K562 (cell line): ENCODE measurements at regions not wholly inside any gene's neighbourhood (a gene's known extent, or its start where the extent isn't known, plus 50 kb on each side); places are given as distances from the start of the nearest gene placed in this dataset.

ENCODE experiments used
- ATAC-seq: fragments of 200-7000 bp; cut with Tn5 transposase; 3 replicates; pipeline ENCODE4 v1.9.1; 2020; ENCODE audit warnings: moderate library complexity
- BruUV-seq: library from RNA; stranded (reverse); fragments of 400-500 nt; replicated peaks from 2 replicates; lab custom pipeline; 2021; lab: Mats Ljungman, UMichigan
- CTCF ChIA-PET: fragments of 300-600 bp; formaldehyde crosslinking; extraction: SDS; loops from one replicate; lab custom pipeline; 2021; ENCODE audit warnings: low intra/inter-chr PET ratio; lab: Yijun Ruan, JAX
- POLR2A ChIA-PET: fragments of 300-600, 350-650 bp; sonication (Branson Sonifier 250); formaldehyde crosslinking; extraction: SDS; loops from one replicate; lab custom pipeline; 2021; ENCODE audit warnings: antibody characterized with exemption, inconsistent platforms; lab: Yijun Ruan, JAX
- DNase-seq, 4 experiments: peaks; one replicate each; pipeline versions ENCODE4 v3.0.0 to v3.0.0-alpha.2; 2011 to 2018; ENCODE audit warnings: low spot score in 3 of 4, mixed read lengths in 3 of 4; ENCODE audit errors: extremely low read depth in 1 of 4
- FAIRE-seq: peaks from 2 replicates; lab custom pipeline; 2011; peaks lifted over from hg19 to GRCh38; lab: Jason Lieb, UNC
- H2AFZ ChIP-seq: 2 replicates; pipeline ENCODE4 v1.6.0; 2011; ENCODE audit warnings: low read depth, low read length, control low read depth, inconsistent platforms
- H3K27ac ChIP-seq: fragments of 200-600 bp; 3 replicates; pipeline ENCODE4 v1.8.0; 2011; ENCODE audit warnings: low read depth, mild to moderate bottlenecking, control low read depth, inconsistent platforms, low read length, moderate library complexity, mixed read lengths; ENCODE audit errors: extremely low read depth
- H3K27me3 ChIP-seq, 2 experiments: fragments of 300-600 bp in 1 of 2; 2 replicates in 1 of 2; 3 replicates in 1 of 2; pipeline versions ENCODE4 v1.6.0 to v1.8.0; 2011; ENCODE audit warnings: inconsistent platforms in 2 of 2, low read length in 2 of 2, mild to moderate bottlenecking in 1 of 2, mixed read lengths in 1 of 2, moderate library complexity in 1 of 2; ENCODE audit not compliant: control insufficient read depth in 2 of 2, insufficient read depth in 2 of 2
- H3K36me3 ChIP-seq: fragments of 300-600 bp; 3 replicates; pipeline ENCODE4 v1.8.0; 2011; ENCODE audit warnings: mild to moderate bottlenecking, low read length, inconsistent platforms; ENCODE audit not compliant: control insufficient read depth, insufficient read depth
- H3K4me1 ChIP-seq, 2 experiments: fragments of 200-600 bp in 1 of 2; replicated peaks in 1 of 2; 2 replicates in 1 of 2; 3 replicates in 1 of 2; pipeline versions ENCODE4 v1.5.1 to v1.8.0; 2011; ENCODE audit warnings: inconsistent platforms in 2 of 2, low read length in 2 of 2, mild to moderate bottlenecking in 1 of 2, mixed read lengths in 1 of 2, moderate library complexity in 1 of 2; ENCODE audit not compliant: control insufficient read depth in 2 of 2, insufficient read depth in 2 of 2
- H3K4me2 ChIP-seq: 2 replicates; pipeline ENCODE4 v1.6.1; 2011; ENCODE audit warnings: low read length, control low read depth, inconsistent platforms, mixed read lengths; ENCODE audit not compliant: insufficient read depth
- H3K4me3 ChIP-seq: fragments of 200-600 bp; sonication (generic), shearing (Covaris generic); 2 replicates; pipeline ENCODE4 v1.5.1; 2016; ENCODE audit warnings: control low read depth, inconsistent platforms
- H3K79me2 ChIP-seq: fragments of 200-600 bp; 3 replicates; pipeline ENCODE4 v1.8.0; 2011; ENCODE audit warnings: low read length, inconsistent platforms; ENCODE audit not compliant: control insufficient read depth, insufficient read depth
- H3K9ac ChIP-seq, 2 experiments: 2 replicates each; pipeline versions ENCODE4 v1.6.0 to v1.6.1; 2011; ENCODE audit warnings: low read depth in 2 of 2, low read length in 2 of 2, control low read depth in 1 of 2, inconsistent platforms in 1 of 2, mild to moderate bottlenecking in 1 of 2, mixed read lengths in 1 of 2; ENCODE audit not compliant: insufficient read depth in 1 of 2
- H3K9me1 ChIP-seq: one replicate; pipeline ENCODE4 v1.6.0; 2011; ENCODE audit warnings: inconsistent platforms, mild to moderate bottlenecking, low read length, moderate library complexity; ENCODE audit not compliant: control insufficient read depth, insufficient read depth
- H3K9me3 ChIP-seq: replicated peaks from 2 replicates; pipeline ENCODE4 v1.5.1; 2011; ENCODE audit warnings: low read depth, low read length, inconsistent platforms; ENCODE audit not compliant: control insufficient read depth, insufficient read depth
- H4K20me1 ChIP-seq: replicated peaks from 2 replicates; pipeline ENCODE4 v1.6.1; 2011; ENCODE audit warnings: low read length, inconsistent platforms, mixed read lengths; ENCODE audit not compliant: control insufficient read depth, insufficient read depth
- ARID2 ChIP-seq: fragments of 450-650 bp; IDR thresholded peaks from 2 replicates; pipeline ENCODE4 v1.6.1; 2017; ENCODE audit warnings: antibody characterized with exemption, mild to moderate bottlenecking
- HIVEP1 ChIP-seq: fragments of 250-450 bp; sonication (Bioruptor Pico); IDR thresholded peaks from 2 replicates; pipeline ENCODE4 v1.4.0; 2020; ENCODE audit warnings: mild to moderate bottlenecking
- NFRKB ChIP-seq: fragments of 450-650 bp; IDR thresholded peaks from 2 replicates; pipeline ENCODE4 v1.6.1; 2016; ENCODE audit warnings: low read depth
- POLR2H ChIP-seq: IDR thresholded peaks from 2 replicates; pipeline ENCODE4 v1.6.1; 2016; ENCODE audit warnings: missing genetic modification characterization, low read depth, mild to moderate bottlenecking, control low read depth, missing compliant biosample characterization, moderate library complexity
- POLR3G ChIP-seq: IDR thresholded peaks from 2 replicates; pipeline ENCODE4 v1.6.1; 2011; ENCODE audit not compliant: insufficient read length, insufficient replicate concordance; ENCODE audit errors: extremely low read depth
- RBM25 ChIP-seq: fragments of 200-400 bp; formaldehyde crosslinking; IDR thresholded peaks from 2 replicates; pipeline ENCODE4 v1.6.1; 2018; ENCODE audit warnings: low read length, low read depth, moderate library complexity; ENCODE audit not compliant: severe bottlenecking
- TCF3 ChIP-seq: sonication (generic); formaldehyde crosslinking; IDR thresholded peaks from 2 replicates; pipeline ENCODE4 v1.4.0; 2020; ENCODE audit warnings: mild to moderate bottlenecking, missing genetic modification reagents
- ZBTB12 ChIP-seq: fragments of 250-450 bp; sonication (Bioruptor Pico); IDR thresholded peaks from 2 replicates; pipeline ENCODE4 v1.4.0; 2020
- ZNF197 ChIP-seq: fragments of 200-800 bp; sonication (Bioruptor generic); IDR thresholded peaks from 2 replicates; pipeline ENCODE4 v1.6.1; 2016; ENCODE audit warnings: low read depth, missing genetic modification characterization, missing compliant biosample characterization
- ZNF41 ChIP-seq: fragments of 250-450 bp; sonication (Bioruptor Pico); conservative IDR thresholded peaks from 2 replicates; pipeline ENCODE4 v1.4.0; 2020; ENCODE audit warnings: mild to moderate bottlenecking
- ZNF830 ChIP-seq: fragments of 250-450 bp; sonication (Bioruptor Pico); IDR thresholded peaks from 2 replicates; pipeline ENCODE4 v1.5.0; 2021; ENCODE audit warnings: mild to moderate bottlenecking
- WGBS: fragments of 100-300 bp; shearing (Covaris generic); methylation state at CpG from one replicate; pipeline ENCODE4 v1.1.6; 2016; ENCODE audit warnings: low coverage, mixed read lengths; ENCODE audit not compliant: insufficient coverage; ENCODE audit errors: missing lambda C conversion rate; 5-methylcytosine and 5-hydroxymethylcytosine counted together
- in situ Hi-C: fragments of 300-500 bp; cut with MboI; formaldehyde crosslinking; loops from 4 replicates; pipeline ENCODE4 v1.15.0; 2018; ENCODE audit warnings: inconsistent platforms, mixed read lengths
- intact Hi-C: fragments of 100-400 bp; cut with micrococcal nuclease; formaldehyde crosslinking; loops from 2 replicates; pipeline ENCODE4 v1.14.2; 2022
- TF ChIP-seq, protein P1 (sequence below): fragments of 450-650 bp; conservative IDR thresholded peaks from 2 replicates; pipeline ENCODE4 v1.6.1; 2016; ENCODE audit warnings: missing genetic modification characterization, low read depth, mild to moderate bottlenecking, control low read depth, missing compliant biosample characterization

DNA sequence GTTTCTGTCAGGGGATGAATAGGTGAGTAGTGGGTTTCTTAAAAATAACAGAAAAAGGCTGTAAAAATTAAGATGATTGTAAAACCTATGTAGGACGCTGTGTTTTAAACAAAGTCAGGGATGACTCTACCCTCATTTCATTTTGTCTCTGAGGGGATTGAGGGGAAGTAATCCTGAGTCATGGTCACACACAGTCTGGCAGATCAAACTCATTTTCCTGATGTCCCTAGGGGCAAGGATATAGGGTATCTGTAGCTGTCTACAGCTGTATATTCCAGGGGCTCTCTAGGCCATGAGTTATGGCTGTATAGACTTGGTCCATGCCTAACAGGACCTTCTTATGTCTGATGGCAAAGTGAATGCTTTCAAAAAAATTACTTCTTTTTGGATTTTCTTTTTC lies 421.1 kb downstream of the PDCD6IP start:
- H3K27ac ChIP-seq: no peak overlapping the region
- H3K9ac ChIP-seq: no peak overlapping the region
- TF ChIP-seq ZNF830 (no peak), NFRKB (no peak), ZNF197 (CRISPR knock-in tag) (no peak), ZNF41 (no peak), POLR2H (tag) (no peak), ZBTB12 (CRISPR knock-in tag) (no peak), ARID2 (no peak), HIVEP1 (CRISPR knock-in tag) (no peak), POLR3G (no peak), RBM25 (no peak), TCF3 (CRISPR knock-in tag) (no peak)
- TF ChIP-seq, protein P1, sequence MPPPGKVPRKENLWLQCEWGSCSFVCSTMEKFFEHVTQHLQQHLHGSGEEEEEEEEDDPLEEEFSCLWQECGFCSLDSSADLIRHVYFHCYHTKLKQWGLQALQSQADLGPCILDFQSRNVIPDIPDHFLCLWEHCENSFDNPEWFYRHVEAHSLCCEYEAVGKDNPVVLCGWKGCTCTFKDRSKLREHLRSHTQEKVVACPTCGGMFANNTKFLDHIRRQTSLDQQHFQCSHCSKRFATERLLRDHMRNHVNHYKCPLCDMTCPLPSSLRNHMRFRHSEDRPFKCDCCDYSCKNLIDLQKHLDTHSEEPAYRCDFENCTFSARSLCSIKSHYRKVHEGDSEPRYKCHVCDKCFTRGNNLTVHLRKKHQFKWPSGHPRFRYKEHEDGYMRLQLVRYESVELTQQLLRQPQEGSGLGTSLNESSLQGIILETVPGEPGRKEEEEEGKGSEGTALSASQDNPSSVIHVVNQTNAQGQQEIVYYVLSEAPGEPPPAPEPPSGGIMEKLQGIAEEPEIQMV (tag): no peak
- TF ChIP-seq, all 486 proteins: peak for 0
- in situ Hi-C loops (no loop called here), intact Hi-C loops (no loop called here)
- H3K4me2 ChIP-seq: no peak overlapping the region
- H3K27me3 ChIP-seq: no peaks in the 10 kb centered on the region
- H3K36me3 ChIP-seq: no peaks in the 10 kb centered on the region
- no peaks in the 10 kb centered on the region for H3K79me2 ChIP-seq
- no peak overlapping the region for H3K4me3 ChIP-seq
- H3K4me1 ChIP-seq: no peaks in the 10 kb centered on the region
- H4K20me1 ChIP-seq: no peaks in the 10 kb centered on the region
- H3K9me1 ChIP-seq: no peaks in the 10 kb centered on the region
- ChIA-PET POLR2A (interaction anchor here (1.7 kb wide), 1 partner anchor 11 kb away, joined by 4 read pairs; no protein-coding TSS in a partner anchor), CTCF (no interaction called here)
- no peaks in the 10 kb centered on the region for H3K9me3 ChIP-seq
- 0% methylated on average over 1 of the region's 1 CpG for WGBS
- FAIRE-seq (no peak), DNase-seq (no peak), ATAC-seq (no peak)
- H2AFZ ChIP-seq: no peak overlapping the region
- no TSS peak for BruUV-seq
